HG02884 (cell line): ENCODE measurements at regions not wholly inside any gene's neighbourhood (a gene's known extent, or its start where the extent isn't known, plus 50 kb on each side); places are given as distances from the start of the nearest gene placed in this dataset.
"Not testable (repeated sequence)": the region's sequence is repeated elsewhere in the genome, so short reads cannot be mapped to it uniquely, and the experiment has no call there.

ENCODE experiments used
- ATAC-seq: cut with Tn5 transposase; IDR thresholded peaks from one replicate; pipeline ENCODE4 v1.9.1; 2021; ENCODE audit warnings: mild to moderate bottlenecking, moderate library complexity; ENCODE audit not compliant: unreplicated experiment

DNA sequence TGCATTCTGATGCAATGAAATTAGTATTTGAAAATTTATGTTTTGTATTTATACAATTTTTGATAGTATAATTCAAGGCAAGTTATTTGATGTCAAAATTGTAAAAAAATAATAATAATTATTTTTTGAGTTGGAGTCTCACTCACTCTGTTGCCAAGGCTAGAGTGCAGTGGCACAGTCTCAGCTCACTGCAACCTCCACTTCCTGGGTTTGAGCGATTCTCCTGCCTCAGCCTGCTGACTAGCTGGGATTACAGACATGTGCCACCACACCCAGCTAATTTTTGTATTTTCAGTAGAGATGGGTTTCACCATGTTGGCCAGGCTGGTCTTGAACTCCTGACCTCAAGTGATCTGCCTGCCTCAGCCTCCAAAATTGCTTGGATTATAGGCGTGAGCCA is 342.4 kb upstream of the ARPP21 start:
- ATAC-seq = not testable (repeated sequence)

DNA sequence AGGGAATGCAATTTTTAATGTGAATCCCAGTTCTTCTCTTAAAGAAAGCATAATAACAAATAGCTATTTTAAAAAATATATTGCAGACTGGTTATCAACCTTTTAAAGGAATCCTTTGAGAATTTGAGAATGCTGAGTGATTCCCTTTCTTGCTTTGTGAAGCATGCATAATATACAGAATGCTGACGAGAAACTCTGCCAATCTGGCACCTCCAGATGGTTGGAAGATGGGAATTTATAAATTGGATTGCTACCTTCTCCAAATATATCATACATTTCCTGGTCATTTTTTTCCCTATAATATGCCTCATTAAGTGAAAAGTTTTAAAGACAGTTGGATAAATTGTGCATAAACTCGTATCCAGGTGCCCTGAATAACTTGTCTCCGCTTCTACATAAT is 333.9 kb upstream of the ARPP21 start:
- no peak for ATAC-seq

DNA sequence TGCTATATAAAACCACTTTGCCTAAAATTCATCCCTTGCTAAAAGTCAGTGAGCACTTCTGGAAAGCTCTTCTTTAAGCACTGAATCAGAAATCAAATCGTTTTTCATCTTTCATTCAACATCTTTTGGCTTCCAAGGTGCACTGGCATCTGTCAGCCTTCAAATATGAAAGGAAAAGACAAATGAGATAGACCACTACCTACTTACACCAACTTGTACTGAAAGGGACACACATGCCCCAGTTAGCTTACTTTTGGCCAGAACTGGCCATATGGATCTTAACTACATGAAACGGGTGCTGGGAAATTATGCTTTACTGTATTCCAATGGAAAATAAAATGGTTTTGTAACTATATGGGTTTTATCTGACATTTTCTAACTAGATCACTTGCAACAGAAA is 332.0 kb upstream of the ARPP21 start:
- ATAC-seq = no peak

DNA sequence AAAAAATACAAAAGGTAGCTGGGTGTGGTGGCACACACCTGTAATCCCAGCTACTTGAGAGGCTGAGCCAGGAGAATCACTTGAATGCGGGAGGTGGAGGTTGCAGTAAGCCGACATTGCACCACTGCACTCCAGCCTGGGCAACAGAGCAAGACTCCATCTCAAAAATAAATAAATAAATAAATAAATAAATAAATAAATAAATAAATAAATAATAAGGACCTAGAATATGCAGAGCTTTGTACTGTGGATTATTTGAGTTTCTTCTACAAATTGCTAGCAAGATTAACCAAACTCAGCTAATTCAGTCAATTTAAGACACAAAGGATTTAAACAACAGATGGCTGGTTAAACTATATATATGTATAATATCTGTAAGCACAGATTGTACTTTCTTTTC is 322.5 kb upstream of the ARPP21 start:
- not testable (repeated sequence) for ATAC-seq

DNA sequence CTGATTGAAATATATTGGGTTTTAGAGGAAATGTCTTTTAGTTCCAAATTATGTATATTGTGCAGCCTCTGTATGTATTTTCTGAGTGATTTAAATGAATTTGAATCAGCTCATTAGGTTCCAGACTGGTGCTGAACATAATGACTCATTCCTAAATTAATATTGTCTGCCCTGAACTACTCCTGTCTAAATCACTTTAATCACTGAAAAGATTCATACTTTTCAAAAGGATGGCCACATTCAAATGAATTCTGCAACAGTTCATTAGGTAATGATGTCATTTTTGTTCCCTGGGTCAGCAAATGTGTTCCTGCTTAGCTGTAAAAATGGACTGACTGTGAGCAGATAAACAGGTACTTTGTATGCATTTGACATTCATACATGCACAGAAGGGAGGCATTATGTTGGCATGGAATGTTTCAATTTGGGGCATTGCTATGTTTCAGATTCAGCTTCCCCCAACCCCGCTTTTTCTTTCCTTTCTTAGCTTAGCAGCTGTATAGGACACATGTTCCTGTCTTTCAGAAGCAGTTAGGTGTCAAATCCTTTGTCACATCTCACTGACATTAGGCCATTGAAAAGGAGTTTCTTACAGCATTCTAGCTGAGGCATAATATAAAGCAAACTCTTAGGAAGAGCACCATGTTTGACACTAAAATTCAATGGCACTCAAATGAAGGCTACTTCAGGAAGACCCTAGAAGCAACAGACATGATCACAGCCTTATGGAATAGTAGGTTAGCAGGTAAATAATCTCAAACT is 318.5 kb upstream of the ARPP21 start:
- no peak for ATAC-seq

DNA sequence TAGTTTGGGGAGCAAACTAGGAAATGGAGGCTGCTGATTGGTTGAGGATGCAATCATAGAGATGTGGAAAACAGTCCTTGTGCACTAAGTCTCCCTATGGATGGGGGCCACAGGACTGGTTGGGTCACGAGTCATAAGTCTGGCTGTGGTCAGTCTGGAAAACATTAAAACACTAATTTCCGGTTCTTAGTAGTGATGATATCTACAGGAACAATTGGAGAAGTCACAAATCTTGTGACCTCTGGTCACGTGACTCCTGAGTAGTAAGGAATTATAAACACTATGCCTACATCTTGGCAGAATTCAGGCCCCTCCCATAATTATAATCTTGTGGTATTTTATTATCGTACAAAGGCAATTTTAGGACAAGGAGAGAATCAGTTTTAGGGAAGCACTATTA is 317.3 kb upstream of the ARPP21 start:
- ATAC-seq = no peak

DNA sequence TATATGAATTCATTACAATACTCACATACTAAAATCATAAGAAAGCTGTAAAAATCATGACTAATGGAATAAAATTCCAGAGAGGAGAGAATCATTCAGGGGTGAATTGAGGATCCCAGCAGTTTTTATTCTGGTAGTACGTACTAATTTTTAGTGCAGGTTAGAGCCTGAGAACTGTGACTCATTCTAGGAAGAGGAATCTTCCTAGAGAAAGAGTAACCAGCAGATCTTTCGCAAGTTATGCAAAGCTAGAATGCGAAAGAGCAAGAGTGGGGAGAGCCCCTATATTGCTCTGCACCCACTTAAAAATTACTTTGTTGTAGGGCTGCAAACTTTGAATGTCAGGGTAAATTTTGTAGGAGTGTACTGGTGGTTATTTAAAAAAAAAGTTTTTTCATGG is 303.6 kb upstream of the ARPP21 start:
- ATAC-seq = no peak

DNA sequence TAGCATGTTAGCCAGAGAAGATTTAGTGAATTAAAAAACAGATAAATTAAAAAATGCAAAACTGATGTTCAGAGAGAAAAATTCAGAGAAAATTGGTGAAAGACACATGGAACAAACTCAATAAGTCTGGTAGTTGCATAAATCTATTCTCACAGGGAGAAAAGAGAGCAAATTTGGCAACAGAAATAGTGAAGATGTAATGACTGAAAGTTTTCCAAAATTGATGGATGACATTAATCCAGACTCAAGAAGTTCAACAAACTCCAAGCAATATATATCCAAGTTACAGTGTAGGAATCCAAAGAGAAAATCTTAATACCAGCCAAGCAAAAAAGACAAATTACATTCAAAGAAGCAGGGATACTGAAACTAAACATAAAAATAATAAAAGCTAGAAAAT is 302.7 kb upstream of the ARPP21 start:
- no peak for ATAC-seq

DNA sequence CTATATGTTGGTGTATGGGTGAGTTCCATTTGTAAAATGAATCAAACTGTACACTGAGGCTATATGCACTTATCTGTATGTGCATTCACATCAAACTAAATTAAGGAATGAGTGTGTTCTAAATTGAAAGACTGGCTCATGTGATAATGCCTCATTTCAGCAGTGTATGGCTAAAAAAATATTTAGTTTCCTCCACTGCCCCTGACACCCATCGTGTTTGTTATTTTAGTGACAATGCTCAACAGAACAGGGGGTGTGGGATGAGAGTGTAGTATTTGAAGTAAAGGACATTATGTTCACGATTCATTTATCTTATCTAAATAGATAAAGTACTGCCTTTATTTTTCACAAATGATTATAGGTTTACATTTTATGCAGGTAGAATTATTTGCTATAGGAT is 301.1 kb upstream of the ARPP21 start:
- ATAC-seq = no peak

DNA sequence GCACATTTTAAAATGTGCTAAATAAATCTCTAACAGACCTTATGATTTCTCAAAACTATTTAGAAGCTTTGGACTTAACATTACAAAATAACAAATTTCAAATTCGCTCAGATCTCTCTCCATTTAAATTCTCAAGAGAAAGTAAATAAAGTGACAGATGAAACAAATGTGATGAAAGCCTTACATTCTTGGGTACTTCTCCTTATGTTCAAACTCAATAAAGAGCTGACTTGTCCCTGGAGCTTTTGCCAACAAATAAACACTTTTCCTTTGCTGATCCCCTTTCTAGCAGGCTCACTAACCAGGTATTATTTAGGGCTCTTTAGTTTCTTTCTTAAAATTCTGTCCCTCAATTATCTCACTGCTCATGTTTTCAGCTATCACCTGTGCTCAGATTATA is 259.1 kb upstream of the ARPP21 start:
- no peak for ATAC-seq

DNA sequence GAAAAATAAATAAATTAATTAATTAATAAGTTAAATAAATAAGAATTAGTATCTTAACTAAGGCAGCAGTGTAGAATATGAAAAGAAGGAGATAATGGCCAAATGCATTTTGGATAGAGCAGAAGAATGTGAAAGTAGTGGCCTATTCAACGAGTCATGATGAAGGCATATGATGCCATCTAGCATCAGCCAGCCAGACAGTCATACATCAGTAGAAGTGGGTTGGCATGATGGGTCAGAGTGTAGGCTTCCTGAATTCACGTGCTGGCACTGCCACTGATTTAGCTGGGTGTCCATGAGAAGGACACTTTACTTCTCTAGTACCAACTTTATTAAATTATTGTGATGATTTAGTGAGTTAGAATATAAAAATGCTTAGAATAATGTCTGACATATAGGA is 256.1 kb upstream of the ARPP21 start:
- ATAC-seq = no peak

DNA sequence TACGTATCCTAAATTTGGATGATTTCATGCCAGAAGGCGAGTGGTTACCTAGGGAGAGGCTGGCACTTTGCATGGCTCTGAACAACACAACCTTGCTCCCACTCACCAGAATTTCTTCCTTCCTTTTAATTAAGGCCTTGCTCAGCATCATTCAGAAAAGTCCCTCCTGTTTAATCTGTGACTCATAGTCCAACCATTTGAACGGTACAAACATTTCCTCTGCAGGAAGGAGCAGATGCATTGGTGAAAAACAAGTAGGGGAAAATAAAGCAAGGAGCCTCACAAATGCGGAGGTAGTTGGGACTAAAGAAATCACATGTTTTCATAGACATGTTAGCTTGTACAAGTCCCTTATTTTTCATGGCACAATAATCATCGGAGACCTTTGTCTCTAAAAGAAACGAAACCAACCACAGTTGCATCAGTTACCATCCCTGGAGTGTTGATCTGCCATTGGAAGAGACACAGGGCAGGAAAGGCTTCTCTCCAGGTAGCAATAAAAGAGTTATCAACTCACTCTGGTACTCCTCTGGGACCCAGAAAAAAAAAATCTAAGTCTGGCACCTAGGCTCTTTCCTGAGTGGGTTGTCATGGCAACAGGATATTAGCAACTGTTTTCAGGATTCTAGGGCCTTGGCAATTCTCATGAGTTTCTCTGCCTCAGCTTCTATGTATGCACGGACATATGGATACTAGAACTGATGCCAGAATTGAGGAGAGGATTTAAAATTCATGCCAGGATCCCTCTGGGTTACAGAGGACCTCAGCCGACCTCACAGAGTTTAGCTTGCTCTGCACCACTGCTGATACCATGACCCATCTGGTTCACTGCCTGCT is 255.4 kb upstream of the ARPP21 start:
- ATAC-seq = no peak

DNA sequence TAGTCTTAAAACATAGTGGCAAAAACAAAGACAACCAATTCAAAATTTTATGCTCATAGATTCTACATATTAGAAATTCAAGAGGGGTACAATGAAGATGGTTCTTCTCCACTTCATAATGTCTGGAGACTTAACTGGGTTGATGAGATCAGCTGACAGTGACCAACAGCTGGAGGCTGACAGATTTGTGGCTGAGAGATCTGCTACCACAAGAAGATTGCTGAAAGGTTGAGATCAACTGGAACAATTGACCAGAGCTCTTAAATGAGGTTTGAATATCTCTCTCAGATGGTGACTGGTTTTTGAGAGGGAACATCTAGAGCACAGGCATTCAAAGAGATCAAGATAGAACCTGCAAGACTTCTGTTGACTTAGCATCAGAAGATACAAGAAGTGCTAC is 254.1 kb upstream of the ARPP21 start:
- no peak for ATAC-seq

DNA sequence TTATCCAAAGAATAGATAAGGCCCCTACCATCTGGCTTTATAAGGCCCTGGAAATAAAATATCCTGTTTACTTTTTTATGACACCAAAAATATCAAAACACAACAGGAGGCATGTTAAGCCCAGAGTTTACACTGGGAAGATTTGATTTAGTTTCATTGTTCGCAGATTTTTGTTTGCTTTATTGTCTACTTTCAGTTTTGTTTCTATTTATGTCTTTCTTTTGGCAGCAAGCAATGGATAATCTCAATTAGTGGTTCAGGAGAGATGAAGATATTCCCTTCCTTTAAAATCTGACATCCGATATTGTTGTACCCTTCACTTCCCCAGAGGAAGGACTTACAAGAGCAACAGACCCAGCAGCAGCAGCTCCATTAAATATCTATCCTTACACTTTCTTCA is 249.4 kb upstream of the ARPP21 start:
- ATAC-seq = no peak

DNA sequence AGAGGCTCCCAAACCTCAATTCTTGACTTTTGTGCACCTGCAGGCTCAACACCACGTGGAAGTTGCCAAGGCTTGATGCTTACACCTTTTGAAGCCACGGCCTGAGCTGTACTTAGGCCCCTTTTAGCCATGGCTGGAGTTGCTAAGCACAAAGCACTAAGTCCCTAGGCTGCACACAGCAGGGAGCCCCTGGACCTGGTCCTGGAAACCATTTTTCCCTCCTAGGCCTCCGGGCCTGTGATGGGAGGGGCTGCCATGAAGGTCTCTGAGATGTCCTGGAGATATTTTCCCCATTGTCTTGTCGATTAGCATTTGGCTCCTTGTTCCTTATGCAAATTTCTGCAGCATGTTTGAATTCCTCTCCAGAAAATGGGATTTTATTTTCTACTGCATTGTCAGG is 247.1 kb upstream of the ARPP21 start:
- ATAC-seq = no peak

DNA sequence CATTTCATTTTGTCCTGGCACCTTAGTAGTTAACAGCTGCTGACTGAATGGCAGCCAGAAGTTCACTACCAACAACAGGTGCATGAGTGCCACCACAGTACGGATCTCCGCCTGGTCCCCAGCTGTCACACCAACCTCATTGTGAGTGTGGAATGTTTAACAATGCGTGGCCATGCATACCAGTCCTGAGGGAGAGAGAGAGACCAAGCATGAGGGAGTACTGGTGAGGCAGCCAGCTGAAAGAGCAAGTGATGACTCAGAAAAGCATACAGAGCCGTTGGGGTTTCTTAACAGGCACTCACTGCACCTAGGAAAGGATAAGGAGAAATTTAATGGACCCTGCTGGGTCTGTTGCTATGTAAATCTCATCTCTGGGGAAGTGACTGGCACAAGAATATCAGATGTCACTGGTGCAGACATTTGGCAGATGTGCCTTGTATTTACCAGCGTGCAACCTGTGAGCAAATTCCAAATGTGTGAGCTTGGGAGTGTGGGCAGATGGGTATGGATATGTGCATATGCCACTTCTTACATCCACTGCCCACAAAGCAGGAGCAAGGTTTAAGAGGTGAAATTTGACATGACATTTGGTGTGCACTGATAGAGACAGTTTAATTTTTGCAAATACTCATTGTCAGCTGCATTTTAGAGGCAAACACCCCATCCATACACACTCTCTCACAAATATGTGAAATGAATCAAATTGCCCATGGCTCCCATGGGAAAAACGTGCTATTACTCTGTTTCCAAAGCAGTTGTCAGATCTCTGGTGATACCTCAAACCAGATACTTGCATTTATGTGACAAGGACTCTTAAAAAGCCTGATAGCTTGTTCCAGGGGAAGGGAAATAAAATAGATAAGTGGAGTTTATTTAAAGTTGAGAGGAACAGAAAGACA is 245.2 kb upstream of the ARPP21 start:
- ATAC-seq = no peak

DNA sequence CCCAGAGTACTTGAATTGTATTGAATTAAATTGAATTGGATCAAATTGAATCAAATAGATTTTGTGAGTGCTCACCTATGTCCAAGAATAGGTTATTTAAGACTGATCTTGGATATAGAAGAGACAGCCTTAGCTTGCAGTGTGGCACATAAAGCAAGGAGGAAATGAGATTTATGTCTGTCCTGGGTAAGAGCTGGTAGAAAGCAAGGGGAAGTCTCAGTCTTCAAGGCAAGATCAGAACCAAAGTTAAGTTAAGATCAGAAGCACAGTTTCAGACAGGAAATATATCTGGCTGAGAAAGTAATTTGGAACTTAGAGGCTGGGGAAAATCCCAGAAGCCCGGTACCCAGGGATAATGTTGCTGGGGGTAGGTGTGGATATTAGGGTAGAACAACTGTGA is 244.4 kb upstream of the ARPP21 start:
- ATAC-seq = no peak

DNA sequence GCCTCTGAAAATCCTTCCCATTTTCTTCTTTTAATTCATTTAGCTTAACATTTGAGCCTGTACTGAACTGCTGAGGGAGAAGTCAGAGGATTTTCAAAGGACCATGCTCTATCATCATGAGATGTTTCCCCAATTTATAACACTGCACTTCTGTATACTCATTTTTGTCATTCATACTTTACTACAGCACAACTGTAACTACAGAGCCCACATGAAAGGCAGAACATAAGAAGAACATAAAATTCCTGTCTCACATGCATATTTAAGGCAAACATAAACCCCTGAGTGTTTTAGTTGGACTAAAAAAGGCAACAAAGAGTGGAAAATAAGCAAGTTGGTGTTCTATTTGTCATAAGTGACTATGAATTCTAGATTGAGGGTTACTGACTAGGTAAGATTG is 237.7 kb upstream of the ARPP21 start:
- no peak for ATAC-seq

DNA sequence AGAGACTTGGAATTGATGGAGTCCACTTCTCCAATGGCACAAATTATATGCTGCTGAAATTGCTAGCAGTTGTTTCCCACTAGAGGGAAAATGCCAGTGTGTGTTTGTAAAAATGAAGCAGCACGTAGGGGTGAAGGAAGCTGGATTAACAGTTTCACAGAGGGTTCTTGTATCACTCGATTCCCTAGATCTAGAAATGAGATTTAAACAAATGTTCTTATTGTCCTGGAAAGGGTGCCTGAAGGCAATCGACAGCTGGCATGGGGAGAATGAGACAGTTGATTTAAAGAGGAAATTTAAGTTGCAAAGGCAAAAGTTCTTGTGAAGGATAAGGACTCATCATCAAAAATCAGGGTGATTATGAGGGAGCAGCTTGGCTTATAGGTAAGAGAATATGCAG is 234.8 kb upstream of the ARPP21 start:
- no peak for ATAC-seq

DNA sequence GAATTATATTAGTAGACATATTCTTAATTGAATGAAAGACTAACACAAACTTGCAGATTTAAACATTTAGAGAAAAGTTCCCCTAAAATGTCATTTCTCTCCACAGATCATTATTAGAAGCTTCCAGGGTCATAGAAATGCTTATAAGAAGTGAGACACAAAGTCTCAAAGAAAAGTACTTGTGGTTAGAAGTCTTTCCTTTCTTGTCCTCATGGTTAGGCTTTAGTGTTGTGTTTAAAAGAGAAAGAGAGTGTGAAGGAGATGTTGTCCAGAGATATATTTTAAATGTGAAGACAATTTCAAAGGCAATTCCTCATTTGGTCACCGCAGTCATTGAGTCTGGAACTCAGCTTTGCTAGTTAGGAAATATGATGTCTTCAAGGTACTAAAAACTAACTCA is 230.4 kb upstream of the ARPP21 start:
- ATAC-seq = no peak

DNA sequence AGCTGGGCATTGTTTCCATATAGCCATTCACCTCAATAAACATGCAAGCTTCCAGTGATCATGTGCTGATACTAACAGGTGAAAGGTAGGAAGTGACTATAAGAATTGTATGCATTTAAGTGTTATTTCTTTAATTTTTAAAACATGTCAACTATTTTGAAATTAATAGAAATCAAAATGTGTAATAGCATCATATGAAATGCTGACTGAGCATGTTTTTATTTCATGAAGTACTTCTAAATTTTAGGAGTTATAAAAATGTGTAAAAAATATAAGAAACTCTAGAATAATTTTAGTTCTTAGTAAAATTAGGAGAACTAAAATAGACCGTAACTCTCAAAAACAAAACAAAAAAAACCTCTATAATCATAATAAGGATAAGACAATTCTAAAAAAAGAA is 229.3 kb upstream of the ARPP21 start:
- ATAC-seq = no peak
